Stomach (tissue), 8 donors: ENCODE measurements at regions not wholly inside any gene's neighbourhood (a gene's known extent, or its start where the extent isn't known, plus 50 kb on each side); places are given as distances from the start of the nearest gene placed in this dataset.

Experiments used
- DNase-seq, 2 donors: peaks; one replicate each; pipeline versions ENCODE4 v3.0.0 to v3.0.0-alpha.2; 2013 to 2019
- H3K27ac ChIP-seq, 5 donors: fragments of 200-600 bp in 4 of 5; sonication (generic) in 4 of 5; one replicate each; pipeline ENCODE4 v1.5.1; 2013 to 2019; ENCODE audit warnings: mild to moderate bottlenecking in 1 of 5, moderate library complexity in 1 of 5
- H3K27me3 ChIP-seq, 3 donors: fragments of 200-600 bp; sonication (generic); one replicate each; pipeline ENCODE4 v1.5.1; 2017 to 2019; ENCODE audit warnings: mixed run types in 1 of 3
- H3K36me3 ChIP-seq, 4 donors: fragments of 200-600 bp; sonication (generic); 1 replicate in 3 of 4; 2 replicates in 1 of 4; pipeline ENCODE4 v1.5.1; 2016 to 2019
- H3K4me1 ChIP-seq, 4 donors: fragments of 200-600 bp; sonication (generic); one replicate each; pipeline ENCODE4 v1.5.1; 2016 to 2019
- H3K4me3 ChIP-seq, 4 donors: fragments of 200-600 bp; sonication (generic) in 3 of 4; one replicate each; pipeline ENCODE4 v1.5.1; 2016 to 2019; ENCODE audit warnings: mild to moderate bottlenecking in 1 of 4
- H3K9me3 ChIP-seq, 4 donors: fragments of 200-600 bp; sonication (generic); one replicate each; pipeline ENCODE4 v1.5.1; 2016 to 2019
- EP300 ChIP-seq: sonication (generic); formaldehyde crosslinking; IDR thresholded peaks from one replicate; pipeline ENCODE4 v1.6.1; 2017; ENCODE audit warnings: antibody characterized with exemption
- POLR2A ChIP-seq, 4 donors: fragments of 450-650 bp; IDR thresholded peaks; one replicate each; pipeline ENCODE4 v1.6.1; 2016; ENCODE audit warnings: antibody characterized with exemption in 4 of 4, control low read depth in 2 of 4, mild to moderate bottlenecking in 1 of 4, moderate library complexity in 1 of 4
- POLR2AphosphoS5 ChIP-seq, 3 donors: sonication (generic); formaldehyde crosslinking; IDR thresholded peaks; one replicate each; pipeline ENCODE4 v1.6.1; 2016; ENCODE audit warnings: antibody characterized with exemption in 3 of 3
- WGBS, 5 donors: extraction: QIAGEN DNeasy Blood & Tissue Kit in 3 of 5; methylation state at CpG; one replicate each; pipeline versions ENCODE4 v1.1.5 to v1.1.7; 2013 to 2018; 5-methylcytosine and 5-hydroxymethylcytosine counted together
- intact Hi-C: fragments of 100-400 bp; cut with DNase I; formaldehyde crosslinking; loops from one replicate; pipeline ENCODE4 v1.15.1; 2023; ENCODE audit warnings: low total_unique reads
- TF ChIP-seq, protein P1 (sequence below), 7 experiments: fragments of 450-650 bp in 4 of 7; fragments of 200-600 bp in 3 of 7; sonication (generic) in 3 of 7; IDR thresholded peaks; one replicate each; pipeline ENCODE4 v1.5.1; 2016 to 2019; ENCODE audit warnings: antibody characterized with exemption in 7 of 7, control low read depth in 2 of 7, mild to moderate bottlenecking in 1 of 7
- donor health status: healthy with polysubstance abuse.
- donor health status: Bipolar disorder and iron deficiency.
- donor health status: healthy.

GRCh38 chr1:95984798-95985374 is 736.7 kb upstream of the PTBP2 start:
- Histone ChIP-seq H3K4me1 (no peaks in the 10 kb centered on the region), H3K9me3 (no peaks in the 10 kb centered on the region), H3K27ac (no peak overlapping the region), H3K27me3 (no peaks in the 10 kb centered on the region), H3K4me3 (no peak overlapping the region), H3K36me3 (no peaks in the 10 kb centered on the region)
- no peak for TF ChIP-seq POLR2A (IDR thresholded peaks at IDR 0.05)
- no peak for TF ChIP-seq POLR2AphosphoS5 (IDR thresholded peaks at IDR 0.05)
- TF ChIP-seq EP300: no peak
- TF ChIP-seq, protein P1, sequence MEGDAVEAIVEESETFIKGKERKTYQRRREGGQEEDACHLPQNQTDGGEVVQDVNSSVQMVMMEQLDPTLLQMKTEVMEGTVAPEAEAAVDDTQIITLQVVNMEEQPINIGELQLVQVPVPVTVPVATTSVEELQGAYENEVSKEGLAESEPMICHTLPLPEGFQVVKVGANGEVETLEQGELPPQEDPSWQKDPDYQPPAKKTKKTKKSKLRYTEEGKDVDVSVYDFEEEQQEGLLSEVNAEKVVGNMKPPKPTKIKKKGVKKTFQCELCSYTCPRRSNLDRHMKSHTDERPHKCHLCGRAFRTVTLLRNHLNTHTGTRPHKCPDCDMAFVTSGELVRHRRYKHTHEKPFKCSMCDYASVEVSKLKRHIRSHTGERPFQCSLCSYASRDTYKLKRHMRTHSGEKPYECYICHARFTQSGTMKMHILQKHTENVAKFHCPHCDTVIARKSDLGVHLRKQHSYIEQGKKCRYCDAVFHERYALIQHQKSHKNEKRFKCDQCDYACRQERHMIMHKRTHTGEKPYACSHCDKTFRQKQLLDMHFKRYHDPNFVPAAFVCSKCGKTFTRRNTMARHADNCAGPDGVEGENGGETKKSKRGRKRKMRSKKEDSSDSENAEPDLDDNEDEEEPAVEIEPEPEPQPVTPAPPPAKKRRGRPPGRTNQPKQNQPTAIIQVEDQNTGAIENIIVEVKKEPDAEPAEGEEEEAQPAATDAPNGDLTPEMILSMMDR (IDR thresholded peaks at IDR 0.05): no peak
- DNase-seq: no peak
- intact Hi-C loops: no loop called here
- WGBS, 5 donors: 48 to 73% (median 67%) methylated on average over 1 of the region's 1 CpG

GRCh38 chr1:95990033-95990432 is 731.6 kb upstream of the PTBP2 start:
- DNase-seq: no peak
- Histone ChIP-seq H3K4me3 (no peak overlapping the region), H3K36me3 (no peaks in the 10 kb centered on the region), H3K27ac (no peak overlapping the region), H3K9me3 (no peaks in the 10 kb centered on the region), H3K4me1 (no peaks in the 10 kb centered on the region), H3K27me3 (no peaks in the 10 kb centered on the region)
- WGBS, 5 donors: 53 to 64% (median 57%) methylated on average over 2 of the region's 2 CpGs
- TF ChIP-seq POLR2AphosphoS5 (IDR thresholded peaks at IDR 0.05) (no peak), EP300 (no peak), POLR2A (IDR thresholded peaks at IDR 0.05) (no peak)
- TF ChIP-seq, protein P1 (IDR thresholded peaks at IDR 0.05): no peak
- intact Hi-C loops: no loop called here

GRCh38 chr1:95991787-95992520 is 729.6 kb upstream of the PTBP2 start:
- no peaks in the 10 kb centered on the region for H3K4me1 ChIP-seq
- TF ChIP-seq, protein P1 (IDR thresholded peaks at IDR 0.05): no peak
- TF ChIP-seq POLR2AphosphoS5 (IDR thresholded peaks at IDR 0.05): no peak
- TF ChIP-seq POLR2A (IDR thresholded peaks at IDR 0.05): no peak
- TF ChIP-seq EP300: no peak
- H3K36me3 ChIP-seq: no peaks in the 10 kb centered on the region
- no peaks in the 10 kb centered on the region for H3K27me3 ChIP-seq
- H3K4me3 ChIP-seq: no peak overlapping the region
- intact Hi-C loops: no loop called here
- no peak overlapping the region for H3K27ac ChIP-seq
- H3K9me3 ChIP-seq: no peaks in the 10 kb centered on the region
- WGBS, 5 donors: 38 to 80% (median 66%) methylated on average over 2 of the region's 2 CpGs
- DNase-seq: no peak

DNA sequence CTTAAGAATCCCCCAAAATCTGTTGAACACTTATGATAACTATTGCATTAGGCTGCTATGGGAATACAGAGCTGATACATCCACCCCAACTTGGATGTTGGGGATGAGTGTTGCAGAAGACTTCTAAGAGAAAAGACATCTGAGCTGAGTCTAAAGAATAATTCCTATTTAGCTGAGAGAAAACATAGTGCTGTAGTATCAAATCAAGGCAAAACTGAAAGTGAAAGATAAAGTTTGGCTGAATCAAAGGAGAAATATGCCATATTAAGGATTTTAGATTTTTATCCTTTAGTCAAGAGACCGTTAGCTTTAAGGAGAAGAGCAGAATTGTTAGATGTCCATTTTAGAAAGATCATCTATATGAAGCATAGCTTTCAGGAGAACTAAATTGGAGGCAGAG is 726.9 kb upstream of the PTBP2 start:
- H3K4me1 ChIP-seq: no peaks in the 10 kb centered on the region
- H3K27me3 ChIP-seq: no peaks in the 10 kb centered on the region
- H3K4me3 ChIP-seq: no peak overlapping the region
- no peaks in the 10 kb centered on the region for H3K9me3 ChIP-seq
- TF ChIP-seq EP300 (no peak), POLR2AphosphoS5 (IDR thresholded peaks at IDR 0.05) (no peak), POLR2A (IDR thresholded peaks at IDR 0.05) (no peak)
- TF ChIP-seq, protein P1 (IDR thresholded peaks at IDR 0.05): no peak
- intact Hi-C loops: no loop called here
- no peaks in the 10 kb centered on the region for H3K36me3 ChIP-seq
- DNase-seq: no peak
- no peak overlapping the region for H3K27ac ChIP-seq
- 43 to 64% (median 52%) methylated on average over 1 of the region's 1 CpG for WGBS, 5 donors
